Inferior parietal cortex (tissue), 1 donor: ENCODE measurements at regions not wholly inside any gene's neighbourhood (a gene's known extent, or its start where the extent isn't known, plus 50 kb on each side); places are given as distances from the start of the nearest gene placed in this dataset.
"Not testable (repeated sequence)": the region's sequence is repeated elsewhere in the genome, so short reads cannot be mapped to it uniquely, and the experiment has no call there.

Experiments
- DNase-seq: peaks from one replicate; pipeline ENCODE4 v3.0.0-alpha.2; 2016; ENCODE audit errors: extremely low spot score

DNA sequence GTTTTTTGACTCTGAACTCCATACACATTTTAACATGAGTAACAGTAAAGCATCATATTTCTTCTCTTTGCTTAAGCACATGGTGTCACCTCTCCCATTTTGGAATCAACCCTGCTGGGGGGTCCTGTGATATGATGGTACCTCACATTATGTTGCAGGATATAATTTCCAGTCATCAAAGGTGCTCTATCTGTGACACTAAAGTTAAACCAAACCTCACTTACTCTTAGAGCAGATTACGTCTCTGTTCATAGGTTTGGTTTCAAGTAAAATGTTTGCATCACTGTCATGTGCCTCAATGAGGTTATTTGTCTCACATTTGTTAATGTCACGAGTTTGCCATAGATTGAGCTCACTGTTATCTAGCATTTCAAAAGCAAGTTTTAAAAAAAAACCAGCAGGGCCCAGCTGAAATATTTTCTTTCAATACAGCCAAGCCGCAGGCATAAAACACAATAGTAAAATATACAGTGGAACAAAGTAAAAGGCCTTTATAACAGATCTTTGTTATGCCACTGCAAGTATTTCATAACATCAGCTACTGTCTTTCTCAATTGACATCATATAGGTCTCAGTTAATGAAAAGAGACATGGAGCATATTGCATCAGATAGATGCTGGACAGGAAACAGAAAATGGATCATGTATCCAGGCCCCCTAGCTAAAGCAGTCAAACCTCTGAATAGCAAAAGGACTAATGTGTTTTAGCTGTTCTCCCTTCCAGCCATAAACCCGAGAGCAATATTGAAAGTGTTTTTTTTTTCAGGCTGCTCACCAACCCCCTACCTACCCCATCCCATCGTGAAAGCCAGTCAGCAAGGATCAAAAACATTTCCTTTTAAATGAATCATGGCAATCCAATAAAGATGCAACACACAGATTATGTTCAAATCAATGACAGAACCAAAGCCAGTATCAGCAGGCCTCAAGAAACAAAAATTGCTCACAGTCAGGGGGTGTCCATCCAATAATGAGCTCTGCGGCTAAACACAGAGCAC lies 182.1 kb upstream of the ITGA1 start:
- no peak for DNase-seq

DNA sequence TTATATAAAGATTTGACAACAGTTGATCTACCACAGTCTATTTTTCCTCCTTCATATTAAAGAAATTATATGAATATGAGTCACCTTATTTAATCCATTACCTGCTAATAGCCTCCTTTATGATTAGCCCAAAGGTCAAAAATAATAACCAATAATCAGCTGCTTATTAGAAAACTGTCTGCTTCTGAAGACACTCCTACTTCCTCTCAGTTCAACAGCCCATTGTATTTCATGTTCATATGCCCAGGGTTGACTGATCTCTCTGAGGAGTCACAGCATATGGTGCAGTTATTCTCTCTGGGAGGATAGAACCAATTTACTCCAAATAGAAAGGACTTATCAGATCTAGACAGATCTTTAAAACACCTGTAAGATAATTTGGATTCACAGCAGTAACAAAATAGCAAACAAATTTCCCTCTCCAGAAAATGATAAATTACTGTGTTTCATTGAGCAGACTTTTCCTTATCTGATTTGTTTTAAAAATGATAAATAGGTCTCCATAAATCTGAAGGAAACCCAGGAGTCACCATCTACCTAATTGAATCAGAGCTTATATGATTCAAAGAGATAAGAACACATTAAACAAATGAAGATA lies 180.4 kb upstream of the ITGA1 start:
- DNase-seq: no peak

DNA sequence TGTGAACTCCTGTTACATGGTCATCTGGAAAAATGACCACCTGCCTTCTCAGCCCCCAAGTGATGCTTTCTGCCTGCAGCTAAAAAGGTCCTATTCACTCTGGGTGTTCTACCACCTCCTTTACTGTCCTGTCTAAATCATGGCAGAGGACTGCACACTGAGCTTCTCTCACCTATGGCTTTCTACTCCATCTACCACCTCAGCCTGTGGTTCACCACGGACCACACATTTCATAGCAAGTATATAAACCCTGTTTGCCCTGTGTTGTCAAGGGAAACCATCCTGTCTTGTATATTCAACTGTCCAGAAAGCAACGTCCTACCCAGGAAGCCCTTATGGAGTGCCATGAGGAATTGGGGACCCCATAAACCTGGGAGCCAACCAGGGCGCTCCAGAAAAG lies 167.4 kb upstream of the ITGA1 start:
- DNase-seq: no peak

DNA sequence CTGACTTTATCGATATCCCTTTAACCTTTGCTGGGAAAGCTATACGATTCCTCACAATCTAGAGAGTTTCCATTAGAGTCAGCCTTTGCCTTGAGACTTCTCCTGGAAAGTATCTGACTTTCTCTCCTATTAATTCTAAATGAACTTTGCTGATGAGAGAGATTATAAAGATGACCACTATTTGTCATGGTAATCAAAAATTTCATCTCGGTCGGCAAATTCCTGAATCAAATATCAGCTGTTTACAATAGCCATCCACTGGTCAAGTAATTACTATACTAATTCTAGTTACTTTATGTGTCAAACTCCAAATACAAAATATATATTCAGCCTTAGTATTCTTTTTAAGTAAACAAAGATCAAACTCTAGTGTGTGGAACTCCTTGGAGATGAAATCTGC lies 164.4 kb upstream of the ITGA1 start:
- DNase-seq: no peak

DNA sequence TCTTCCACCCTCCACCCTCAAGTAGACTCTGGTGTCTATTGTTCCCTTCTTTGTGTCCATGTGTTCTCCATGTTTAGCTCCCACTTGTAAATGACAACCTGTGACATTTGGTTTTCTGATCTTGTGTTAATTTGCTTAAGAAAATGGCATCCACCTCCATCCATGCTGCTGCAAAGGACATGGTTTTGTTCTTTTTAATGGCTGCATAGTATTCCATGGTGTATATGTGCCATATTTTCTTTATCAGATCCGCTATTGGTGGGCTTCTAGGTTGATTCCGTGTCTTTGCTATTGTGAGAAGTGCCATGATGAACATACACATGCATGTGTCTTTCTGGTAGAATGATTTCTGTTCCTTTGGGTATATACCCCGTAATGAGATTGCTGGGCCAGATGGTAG lies 163.4 kb upstream of the ITGA1 start:
- no peak for DNase-seq

DNA sequence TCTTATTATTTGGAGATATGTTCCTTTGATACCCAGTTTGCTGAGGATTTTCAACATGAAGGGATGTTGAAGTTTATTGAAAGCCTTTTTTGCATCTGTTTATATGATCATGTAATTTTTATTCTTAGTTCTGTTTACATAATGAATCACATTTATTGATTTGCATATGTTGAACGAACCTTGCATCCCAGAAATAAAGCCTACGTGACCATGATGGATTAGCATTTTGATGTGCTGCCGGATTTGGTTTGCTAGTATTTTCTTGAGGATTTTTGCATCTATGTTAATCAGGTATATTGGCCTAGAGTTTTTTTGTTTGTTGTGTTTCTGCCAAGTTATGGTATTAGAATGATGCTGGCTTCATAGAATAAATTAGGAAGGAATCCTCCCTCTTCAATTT lies 161.4 kb upstream of the ITGA1 start:
- no peak for DNase-seq

DNA sequence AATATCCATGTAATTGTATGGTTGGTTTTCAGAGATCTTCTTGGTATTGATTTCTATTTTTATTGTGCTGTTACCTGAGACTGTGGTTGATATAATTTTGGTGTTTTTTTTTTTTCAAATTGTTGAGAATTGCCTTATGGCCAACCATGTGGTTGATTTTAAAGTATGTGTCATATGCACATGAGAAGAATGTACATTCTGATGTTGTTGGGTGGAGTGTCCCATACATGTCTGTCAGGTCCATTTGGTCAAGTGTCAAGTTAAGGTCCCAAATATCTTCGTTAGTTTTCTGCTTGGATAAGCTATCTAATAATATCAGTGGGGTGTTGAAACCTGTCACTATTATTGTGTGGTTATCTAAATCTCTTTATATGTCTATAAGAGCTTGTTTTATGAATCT lies 160.0 kb upstream of the ITGA1 start:
- DNase-seq: no peak

DNA sequence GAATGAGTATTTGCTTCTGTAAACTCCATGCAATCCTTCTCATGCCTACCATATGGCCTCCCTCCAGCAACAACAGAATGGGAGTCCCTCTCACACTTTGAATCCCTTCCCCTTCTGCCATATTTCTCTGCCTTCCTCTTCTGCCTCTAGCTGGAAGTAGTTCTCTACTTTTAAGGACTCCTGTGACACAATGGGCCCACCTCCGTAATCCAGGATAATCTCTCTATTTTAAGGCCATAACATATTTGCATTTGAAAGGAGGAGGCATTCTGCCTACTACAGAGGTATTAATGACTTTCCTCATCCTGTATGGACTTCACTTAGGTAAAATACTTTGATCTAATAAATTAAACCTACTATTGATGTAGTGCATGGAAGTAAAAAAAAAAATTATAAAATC lies 155.4 kb upstream of the ITGA1 start:
- no peak for DNase-seq

DNA sequence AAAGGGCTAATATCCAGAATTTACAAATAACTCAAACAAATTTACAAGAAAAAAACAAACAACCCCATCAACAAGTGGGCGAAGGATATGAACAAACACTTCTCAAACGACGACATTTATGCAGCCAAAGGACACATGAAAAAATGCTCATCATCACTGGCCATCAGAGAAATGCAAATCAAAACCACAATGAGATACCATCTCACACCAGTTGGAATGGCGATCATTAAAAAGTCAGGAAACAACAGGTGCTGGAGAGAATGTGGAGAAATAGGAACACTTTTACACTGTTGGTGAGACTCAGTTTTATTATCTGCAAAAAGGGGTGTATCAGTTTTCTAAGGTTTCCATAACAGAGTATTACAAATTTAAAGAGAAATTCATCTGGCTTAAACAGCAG lies 153.5 kb upstream of the ITGA1 start:
- not testable (repeated sequence) for DNase-seq

DNA sequence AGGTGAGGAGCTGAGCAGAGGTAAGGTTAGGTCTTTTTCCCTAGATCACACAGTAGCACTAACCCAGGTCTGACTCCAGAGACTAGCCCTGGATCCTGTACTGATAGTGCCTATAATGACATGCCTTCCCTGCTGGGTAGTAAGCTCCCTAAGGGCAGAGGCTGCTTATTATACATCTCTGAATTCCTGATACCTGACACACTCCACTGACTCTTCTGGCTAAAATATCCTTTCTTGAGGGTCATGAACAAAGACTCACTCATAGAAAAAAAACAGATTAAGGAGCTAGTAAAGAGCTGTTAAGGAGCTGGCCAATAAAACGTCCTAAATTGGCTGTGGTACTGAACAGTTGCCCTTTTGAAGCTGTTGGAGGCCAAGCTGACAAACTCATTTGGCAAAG lies 149.0 kb upstream of the ITGA1 start:
- no peak for DNase-seq

DNA sequence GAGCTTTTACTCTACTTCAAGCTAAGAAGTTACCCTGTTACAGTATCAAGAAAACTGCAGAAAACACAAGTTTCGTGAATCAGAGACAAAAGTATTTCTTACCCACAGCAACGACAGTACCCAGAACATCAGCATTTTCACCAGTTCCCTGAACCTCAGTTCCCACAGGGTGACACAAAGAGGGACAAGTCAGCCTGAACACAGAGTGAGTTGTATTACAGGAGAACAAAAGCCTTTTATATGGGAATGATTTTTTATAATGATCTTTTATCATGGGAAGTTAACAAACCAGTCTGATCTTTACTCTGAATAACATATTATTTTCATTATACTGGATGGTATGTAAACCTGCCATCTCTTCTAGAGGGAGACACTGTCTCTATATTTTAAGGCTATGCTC lies 139.0 kb upstream of the ITGA1 start:
- DNase-seq: peak; percentile 20

DNA sequence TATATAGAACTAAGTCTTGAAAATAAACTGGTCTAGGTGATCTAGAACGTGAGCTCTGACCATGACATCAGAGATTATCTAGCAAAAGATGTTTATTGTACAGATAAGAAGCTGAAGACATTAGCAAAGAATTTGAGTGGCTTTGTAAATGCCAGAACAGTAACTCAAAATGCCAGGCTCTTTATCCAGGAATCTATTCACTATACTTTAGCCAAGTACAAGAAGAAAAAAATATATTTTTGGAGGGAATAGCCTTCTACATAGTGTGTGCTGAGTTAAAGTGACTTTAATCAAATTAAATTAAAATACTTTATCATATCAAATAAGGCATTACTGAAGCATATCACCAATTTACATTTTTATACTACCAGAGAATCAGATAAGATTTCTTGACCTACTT lies 132.6 kb upstream of the ITGA1 start:
- no peak for DNase-seq

DNA sequence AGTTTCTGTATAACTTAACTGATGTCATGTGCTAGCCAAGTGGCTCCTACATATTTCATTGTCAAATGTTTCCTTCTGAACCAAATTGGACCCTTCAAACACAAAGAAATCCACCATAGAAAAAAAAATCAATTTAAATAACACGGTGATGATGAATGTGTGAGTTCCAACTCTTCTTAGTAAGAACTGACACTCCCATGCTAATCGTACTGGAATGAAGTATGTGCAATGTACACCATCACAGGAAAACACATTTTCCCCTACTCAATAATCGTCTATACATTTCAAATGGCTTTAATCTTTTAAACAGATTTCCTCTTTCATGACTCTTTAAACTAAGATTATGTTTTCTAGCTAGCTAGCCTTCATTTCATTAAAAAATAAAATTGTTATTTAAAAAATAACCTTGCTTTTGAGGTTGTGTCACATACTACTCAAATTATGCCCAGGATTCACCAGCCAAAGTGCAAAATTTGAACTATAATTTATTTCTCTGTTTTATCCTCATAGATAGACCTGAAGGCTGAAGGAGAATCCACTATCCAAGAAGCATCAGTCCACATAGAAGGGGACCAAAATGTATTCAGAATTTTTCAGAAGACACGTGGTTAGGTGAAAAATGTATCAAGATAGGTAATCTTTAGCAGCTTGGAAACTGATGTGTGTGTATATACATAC lies 131.0 kb upstream of the ITGA1 start:
- DNase-seq: no peak

DNA sequence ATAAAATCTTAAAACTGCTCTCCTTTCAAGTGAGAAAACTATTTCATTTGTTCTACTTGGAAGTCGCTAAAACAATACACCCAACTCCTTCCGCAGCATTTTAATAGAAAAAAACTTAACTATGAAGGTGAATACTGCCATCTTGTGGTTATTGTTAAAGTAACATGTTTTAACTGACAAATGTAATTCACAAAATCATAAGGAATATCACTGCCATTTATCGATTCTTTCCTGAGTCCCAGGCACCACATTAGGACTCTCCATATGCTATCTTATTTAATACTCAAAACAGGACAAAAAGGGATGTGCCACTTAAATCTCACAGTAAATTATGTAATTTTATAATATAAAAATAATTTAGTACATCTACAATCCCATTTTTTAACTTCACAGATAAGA lies 130.5 kb upstream of the ITGA1 start:
- DNase-seq: peak; percentile 75

DNA sequence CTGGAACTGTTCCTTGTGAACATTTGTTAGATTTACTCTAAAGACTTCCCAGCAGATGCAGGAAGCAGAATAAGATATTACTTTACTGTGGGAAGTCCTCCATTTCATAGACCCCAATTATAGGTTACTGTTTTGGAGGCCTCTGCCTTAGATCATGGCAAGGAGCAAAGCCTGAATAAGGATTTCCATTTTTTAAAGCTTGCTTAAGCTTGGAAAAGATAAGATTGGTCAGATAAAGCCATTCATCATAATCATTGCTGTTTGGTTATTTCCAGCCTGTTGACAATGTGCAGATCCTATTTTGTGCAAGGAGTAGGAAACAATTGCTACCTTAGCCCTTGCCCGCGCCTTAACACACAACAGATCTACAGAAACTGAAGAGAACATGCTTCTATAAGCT lies 129.5 kb upstream of the ITGA1 start:
- no peak for DNase-seq

DNA sequence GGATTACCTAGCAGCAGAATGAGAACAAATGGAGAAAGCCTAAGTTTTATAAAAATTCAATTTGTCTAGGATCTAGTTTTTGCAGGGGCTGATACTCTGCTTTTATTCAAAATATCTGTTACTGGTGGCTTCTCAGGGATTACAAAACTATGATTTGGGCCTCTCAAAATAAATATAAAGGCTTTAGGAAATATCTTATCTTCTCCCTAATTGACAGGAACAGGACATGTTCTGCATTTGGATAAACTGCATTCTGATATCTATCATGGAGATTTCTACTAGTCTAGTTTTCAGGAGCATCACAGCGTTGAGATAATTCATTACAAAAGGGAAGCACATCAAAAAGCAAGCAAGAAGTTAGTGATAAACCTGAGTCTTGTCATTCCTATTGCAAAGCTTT lies 127.1 kb upstream of the ITGA1 start:
- no peak for DNase-seq

DNA sequence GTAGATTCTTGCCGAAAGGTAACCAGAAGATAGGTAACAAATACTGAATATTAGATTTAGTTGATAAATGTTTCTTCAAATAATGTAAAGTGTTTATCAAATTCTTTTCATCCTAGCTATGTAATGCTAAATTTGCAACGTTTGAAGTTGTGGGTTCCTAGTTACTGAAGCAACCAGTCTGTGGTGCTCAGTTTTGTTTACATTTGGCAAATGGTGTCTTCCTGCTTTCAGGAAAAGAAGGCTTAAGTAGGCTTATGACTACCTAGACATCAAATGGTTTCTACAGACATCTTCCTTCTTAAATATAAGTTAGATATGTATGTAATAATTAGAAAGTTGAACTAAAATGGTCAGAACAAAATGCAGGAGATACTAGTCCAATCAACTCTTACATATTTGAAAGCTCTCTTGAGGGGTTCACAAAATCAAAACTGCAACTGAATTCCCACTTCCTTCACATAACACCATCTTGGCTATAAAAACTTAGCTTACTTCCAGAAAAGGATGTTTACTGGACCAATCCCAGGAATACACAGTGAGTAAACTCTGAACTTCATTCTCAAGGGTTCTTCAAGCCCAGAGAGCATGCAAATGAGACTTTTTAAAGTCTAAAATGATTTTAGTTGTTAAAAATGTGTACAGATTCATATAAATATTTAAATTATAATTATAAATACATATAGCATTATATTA lies 125.7 kb upstream of the ITGA1 start:
- no peak for DNase-seq

DNA sequence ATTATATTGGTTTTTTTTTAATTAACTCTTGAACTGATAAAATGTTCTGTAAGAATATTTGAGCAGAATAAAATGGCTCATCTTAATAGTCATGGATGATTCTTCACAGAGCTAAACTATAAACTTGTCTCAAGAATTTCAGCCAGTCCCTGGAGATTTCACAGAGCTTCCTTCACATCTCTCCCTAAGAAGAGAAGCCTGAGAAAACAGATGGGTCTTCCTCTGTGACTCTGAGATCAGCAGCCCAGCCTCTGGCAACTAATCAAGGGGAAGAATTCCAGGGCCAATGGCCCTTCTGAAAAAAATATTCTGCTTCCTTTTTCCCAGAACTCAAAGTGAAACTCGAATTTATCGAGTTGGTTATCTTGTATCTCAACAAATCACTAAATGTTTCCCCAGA lies 122.2 kb upstream of the ITGA1 start:
- no peak for DNase-seq

DNA sequence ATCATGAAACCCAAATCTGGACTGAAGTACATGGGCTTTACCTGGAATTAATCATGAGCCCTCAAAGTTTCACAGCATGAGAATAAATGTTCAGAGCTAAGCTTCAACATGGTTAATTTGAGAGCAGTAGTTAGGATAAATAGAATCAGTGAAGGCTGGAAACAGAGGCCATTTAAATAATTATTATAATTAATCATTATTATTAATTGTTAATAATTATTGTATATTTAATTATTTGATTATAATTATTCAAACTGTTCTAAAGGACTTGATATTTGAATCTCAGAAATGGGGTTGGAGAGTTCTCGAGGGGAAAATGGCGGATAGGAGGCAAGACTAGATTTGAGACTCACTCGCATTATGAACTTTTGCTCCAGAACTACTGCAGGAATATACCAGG lies 119.6 kb upstream of the ITGA1 start:
- DNase-seq: no peak

DNA sequence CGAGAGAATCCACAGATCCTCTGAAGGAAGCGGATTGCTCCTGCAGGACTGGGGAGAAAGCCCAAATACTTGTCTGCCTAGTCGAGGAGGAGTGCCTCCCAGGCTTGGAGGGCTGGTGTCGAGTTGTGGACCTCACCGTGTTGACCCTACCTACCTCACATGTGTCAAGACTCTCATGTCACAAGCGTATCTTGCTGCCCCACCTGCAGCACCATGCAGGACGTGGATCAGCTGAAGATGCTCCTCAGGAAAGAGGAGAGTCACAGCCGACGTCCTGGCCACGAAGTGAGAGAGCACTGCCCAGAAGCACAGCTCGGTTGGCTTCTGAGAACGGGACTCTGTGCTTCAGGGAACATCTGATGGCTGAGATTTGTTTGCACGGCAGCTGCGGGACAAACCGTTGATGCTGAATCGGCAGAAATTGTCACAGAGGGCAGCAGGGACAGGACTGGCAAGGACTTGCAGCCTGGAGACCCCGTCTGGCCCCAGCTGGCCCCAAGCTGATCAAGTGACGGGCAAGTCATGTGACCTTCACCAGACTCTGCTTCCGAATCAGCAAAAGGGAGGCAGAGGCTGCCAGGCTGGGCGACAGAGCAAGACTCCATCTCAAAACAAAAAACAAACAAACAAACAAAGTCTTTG lies 119.1 kb upstream of the ITGA1 start:
- DNase-seq: no peak

DNA sequence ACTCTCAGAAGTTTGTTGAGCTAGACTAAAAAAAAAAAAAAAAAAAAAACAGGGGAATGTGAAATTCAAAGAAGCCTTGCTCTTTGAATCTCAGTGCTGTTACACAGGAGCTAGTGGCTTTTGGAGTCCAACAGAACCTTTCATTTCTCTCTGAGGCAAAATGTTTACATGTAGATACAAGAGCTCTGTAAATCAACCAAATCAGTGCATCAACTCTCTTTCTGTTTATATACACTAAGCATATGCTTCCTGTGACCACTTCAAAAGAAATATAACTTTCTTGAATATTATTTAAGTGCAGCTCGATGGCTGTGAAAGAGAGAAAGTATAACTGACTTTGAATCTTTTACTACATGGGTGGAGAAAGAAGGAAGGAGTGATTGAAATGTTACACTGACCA lies 115.3 kb upstream of the ITGA1 start:
- DNase-seq: no peak

DNA sequence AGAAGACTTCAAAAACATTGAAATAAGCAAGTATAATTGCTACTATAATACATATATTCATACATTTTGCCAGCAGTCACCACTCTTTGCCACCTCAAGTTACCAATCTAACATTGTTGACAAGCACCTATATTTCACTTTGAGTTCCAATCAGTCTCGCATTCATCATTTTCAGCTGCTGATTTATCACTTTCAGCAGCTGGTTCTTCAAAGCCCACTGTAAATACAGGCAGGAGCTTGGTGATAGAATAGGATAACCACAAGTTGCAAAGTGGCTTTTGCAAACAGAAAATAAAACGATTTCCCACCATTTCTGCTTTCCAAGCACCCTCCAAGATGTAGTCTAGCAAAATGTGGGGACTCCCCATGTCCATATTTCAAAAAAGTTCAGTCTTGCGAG lies 114.2 kb upstream of the ITGA1 start:
- DNase-seq: no peak
